ENCODE measurements at regions not wholly inside any gene's neighbourhood (a gene's known extent, or its start where the extent isn't known, plus 50 kb on each side); places are given as distances from the start of the nearest gene placed in this dataset.

GRCh38 chr16:65213866-65214595, 92.2 kb upstream of the CDH11 start:
- DNase-seq = no peak

GRCh38 chr16:65212791-65213190, 90.9 kb upstream of the CDH11 start:
- no peak for DNase-seq

GRCh38 chr16:65212240-65212639, 90.4 kb upstream of the CDH11 start:
- DNase-seq = no peak

GRCh38 chr16:65202461-65202860, 80.6 kb upstream of the CDH11 start:
- no peak for DNase-seq

- no peak for DNase-seq
Observed at GRCh38 chr16:65201511-65201910, 79.6 kb upstream of the CDH11 start.

- no peak for DNase-seq
Observed at GRCh38 chr16:65200857-65201256, 79.0 kb upstream of the CDH11 start.

- no peak for DNase-seq
Observed at GRCh38 chr16:65200156-65200773, 78.4 kb upstream of the CDH11 start.

- DNase-seq = no peak
Observed at GRCh38 chr16:65196420-65197075, 74.7 kb upstream of the CDH11 start.

GRCh38 chr16:65195998-65196397, 74.1 kb upstream of the CDH11 start:
- no peak for DNase-seq

GRCh38 chr16:65185241-65185778, 63.4 kb upstream of the CDH11 start:
- no peak for DNase-seq

- DNase-seq = no peak
Observed at GRCh38 chr16:65181071-65181561, 59.3 kb upstream of the CDH11 start.

GRCh38 chr16:65178151-65178550, 56.3 kb upstream of the CDH11 start:
- no peak for DNase-seq

- no peak for DNase-seq
Observed at GRCh38 chr16:65176603-65177002, 54.7 kb upstream of the CDH11 start.

- no peak for DNase-seq
Observed at GRCh38 chr16:65172356-65172755, 50.5 kb upstream of the CDH11 start.
